ENCODE measurements at regions not wholly inside any gene's neighbourhood (a gene's known extent, or its start where the extent isn't known, plus 50 kb on each side); places are given as distances from the start of the nearest gene placed in this dataset.

DNA sequence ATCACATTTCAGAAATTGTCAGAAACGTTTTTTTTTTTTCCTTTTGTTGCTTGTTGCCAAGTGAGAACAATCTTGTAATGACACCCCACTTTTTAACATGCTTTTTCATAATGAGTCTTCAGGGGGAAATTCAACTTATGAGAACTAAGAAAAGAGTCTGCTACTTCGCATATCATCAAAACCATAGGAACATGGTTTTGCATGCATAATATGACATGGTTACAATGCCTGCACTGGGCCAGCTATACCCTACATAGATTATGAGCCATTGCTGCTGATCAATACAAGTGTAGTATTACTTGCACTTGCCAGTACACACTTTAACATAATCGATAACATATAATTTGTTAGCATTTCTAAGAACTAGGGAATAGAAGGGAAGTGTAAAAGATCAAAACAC is 191.0 kb upstream of the NBEA start:
- TF ChIP-seq, protein P1, sequence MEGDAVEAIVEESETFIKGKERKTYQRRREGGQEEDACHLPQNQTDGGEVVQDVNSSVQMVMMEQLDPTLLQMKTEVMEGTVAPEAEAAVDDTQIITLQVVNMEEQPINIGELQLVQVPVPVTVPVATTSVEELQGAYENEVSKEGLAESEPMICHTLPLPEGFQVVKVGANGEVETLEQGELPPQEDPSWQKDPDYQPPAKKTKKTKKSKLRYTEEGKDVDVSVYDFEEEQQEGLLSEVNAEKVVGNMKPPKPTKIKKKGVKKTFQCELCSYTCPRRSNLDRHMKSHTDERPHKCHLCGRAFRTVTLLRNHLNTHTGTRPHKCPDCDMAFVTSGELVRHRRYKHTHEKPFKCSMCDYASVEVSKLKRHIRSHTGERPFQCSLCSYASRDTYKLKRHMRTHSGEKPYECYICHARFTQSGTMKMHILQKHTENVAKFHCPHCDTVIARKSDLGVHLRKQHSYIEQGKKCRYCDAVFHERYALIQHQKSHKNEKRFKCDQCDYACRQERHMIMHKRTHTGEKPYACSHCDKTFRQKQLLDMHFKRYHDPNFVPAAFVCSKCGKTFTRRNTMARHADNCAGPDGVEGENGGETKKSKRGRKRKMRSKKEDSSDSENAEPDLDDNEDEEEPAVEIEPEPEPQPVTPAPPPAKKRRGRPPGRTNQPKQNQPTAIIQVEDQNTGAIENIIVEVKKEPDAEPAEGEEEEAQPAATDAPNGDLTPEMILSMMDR (IDR thresholded peaks at IDR 0.05), result no peak
- no peak for TF ChIP-seq POLR2A (IDR thresholded peaks at IDR 0.05)

All from thyroid gland (tissue), 4 donors.